C4-2B (cell line): ENCODE measurements at regions not wholly inside any gene's neighbourhood (a gene's known extent, or its start where the extent isn't known, plus 50 kb on each side); places are given as distances from the start of the nearest gene placed in this dataset.

ENCODE experiments used
- CTCF ChIP-seq: fragments of 450-650 bp; conservative IDR thresholded peaks from 2 replicates; pipeline ENCODE4 v1.5.1; 2017; ENCODE audit warnings: mild to moderate bottlenecking
- ZFX ChIP-seq: fragments of 450-650 bp; IDR thresholded peaks from 2 replicates; pipeline ENCODE4 v1.6.1; 2017

GRCh38 chr6:15109338-15110090 is 136.4 kb upstream of the JARID2 start:
- TF ChIP-seq ZFX: no peak
- no peak for TF ChIP-seq CTCF
